GM23338 (cell line): ENCODE measurements at regions not wholly inside any gene's neighbourhood (a gene's known extent, or its start where the extent isn't known, plus 50 kb on each side); places are given as distances from the start of the nearest gene placed in this dataset.

Source experiments
- ATAC-seq: fragments of 200-7000 bp; cut with Tn5 transposase; 3 replicates; pipeline ENCODE4 v1.9.1; 2020
- DNase-seq: peaks from one replicate; pipeline ENCODE4 v3.0.0-alpha.2; 2015; ENCODE audit warnings: low spot score
- H2AFZ ChIP-seq: fragments of 200-600 bp; sonication (generic); 2 replicates; pipeline ENCODE4 v1.8.0; 2016; ENCODE audit warnings: antibody characterized with exemption, mild to moderate bottlenecking, moderate library complexity
- H3F3A ChIP-seq: fragments of 200-600 bp; sonication (generic); replicated peaks from 2 replicates; pipeline ENCODE4 v1.8.0; 2017; ENCODE audit warnings: antibody characterized with exemption, mixed run types, low read depth
- H3K27ac ChIP-seq: fragments of 200-600 bp; sonication (generic); 2 replicates; pipeline ENCODE4 v1.6.1; 2016; ENCODE audit warnings: low read depth
- H3K27me3 ChIP-seq: fragments of 200-600 bp; sonication (generic); 2 replicates; pipeline ENCODE4 v1.8.0; 2016; ENCODE audit warnings: mild to moderate bottlenecking, mixed run types, moderate library complexity; ENCODE audit not compliant: insufficient read depth
- H3K36me3 ChIP-seq: fragments of 200-600 bp; sonication (generic); 2 replicates; pipeline ENCODE4 v1.8.0; 2016; ENCODE audit warnings: mild to moderate bottlenecking; ENCODE audit not compliant: insufficient read depth
- H3K4me1 ChIP-seq: fragments of 200-600 bp; sonication (generic); 2 replicates; pipeline ENCODE4 v1.8.0; 2016; ENCODE audit warnings: mild to moderate bottlenecking, moderate library complexity; ENCODE audit not compliant: insufficient read depth
- H3K4me2 ChIP-seq: fragments of 200-600 bp; sonication (generic); 2 replicates; pipeline ENCODE4 v1.7.1; 2017; ENCODE audit warnings: mixed run types
- H3K4me3 ChIP-seq: fragments of 200-600 bp; sonication (generic); 2 replicates; pipeline ENCODE4 v1.6.1; 2016; ENCODE audit warnings: mixed run types
- H3K79me2 ChIP-seq: fragments of 200-600 bp; sonication (generic); replicated peaks from 2 replicates; pipeline ENCODE4 v1.8.0; 2017; ENCODE audit warnings: mild to moderate bottlenecking; ENCODE audit not compliant: insufficient read depth
- H3K9me2 ChIP-seq: fragments of 200-600 bp; sonication (generic); 2 replicates; pipeline ENCODE4 v1.8.0; 2017; ENCODE audit not compliant: insufficient read depth
- H4K20me1 ChIP-seq: fragments of 200-600 bp; sonication (generic); replicated peaks from 2 replicates; pipeline ENCODE4 v1.8.0; 2017; ENCODE audit warnings: mild to moderate bottlenecking; ENCODE audit not compliant: insufficient read depth
- H3K27ac Mint-ChIP-seq: 2 replicates; pipeline ENCODE4 v1.8.0; 2020; ENCODE audit warnings: inconsistent platforms, mild to moderate bottlenecking, moderate library complexity, mixed read lengths
- H3K27me3 Mint-ChIP-seq: 3 replicates; pipeline ENCODE4 v1.8.0; 2022; ENCODE audit warnings: low read depth, mild to moderate bottlenecking, moderate library complexity, mixed read lengths, inconsistent platforms; ENCODE audit not compliant: insufficient read depth, poor library complexity
- H3K36me3 Mint-ChIP-seq: 3 replicates; pipeline ENCODE4 v1.8.0; 2021; ENCODE audit warnings: low read depth, mild to moderate bottlenecking, inconsistent platforms, moderate library complexity, mixed read lengths
- H3K4me1 Mint-ChIP-seq: 3 replicates; pipeline ENCODE4 v1.8.0; 2020; ENCODE audit warnings: mild to moderate bottlenecking, inconsistent platforms, mixed read lengths
- H3K4me3 Mint-ChIP-seq: 3 replicates; pipeline ENCODE4 v1.8.0; 2021; ENCODE audit warnings: moderate library complexity, mild to moderate bottlenecking, inconsistent platforms, mixed read lengths
- H3K9me3 Mint-ChIP-seq: 3 replicates; pipeline ENCODE4 v1.8.0; 2020; ENCODE audit warnings: moderate library complexity, mild to moderate bottlenecking, inconsistent platforms, mixed read lengths
- CREB1 ChIP-seq: fragments of 250-450 bp; sonication (Bioruptor Pico); IDR thresholded peaks from 2 replicates; pipeline ENCODE4 v1.5.0; 2020; ENCODE audit warnings: low read depth, mild to moderate bottlenecking, moderate library complexity
- ETS1 ChIP-seq: IDR thresholded peaks from 2 replicates; pipeline ENCODE4 v1.6.1; 2016; ENCODE audit warnings: antibody characterized with exemption
- EZH2 ChIP-seq: fragments of 200-600 bp; sonication (generic); IDR thresholded peaks from one replicate; pipeline ENCODE4 v1.8.0; 2017; ENCODE audit warnings: antibody characterized with exemption, mild to moderate bottlenecking, low read depth; ENCODE audit not compliant: unreplicated experiment
- EZH2phosphoT487 ChIP-seq: fragments of 200-600 bp; sonication (generic); IDR thresholded peaks from one replicate; pipeline ENCODE4 v1.8.1; 2018; ENCODE audit warnings: antibody characterized with exemption; ENCODE audit not compliant: unreplicated experiment
- JUNB ChIP-seq: IDR thresholded peaks from one replicate; pipeline ENCODE4 v1.6.1; 2016; ENCODE audit warnings: antibody characterized with exemption; ENCODE audit not compliant: unreplicated experiment
- NANOG ChIP-seq: IDR thresholded peaks from 2 replicates; pipeline ENCODE4 v1.6.1; 2016; ENCODE audit warnings: antibody characterized with exemption, borderline replicate concordance
- POLR2AphosphoS5 ChIP-seq: IDR thresholded peaks from 2 replicates; pipeline ENCODE4 v1.6.1; 2016; ENCODE audit warnings: antibody characterized with exemption, low read depth
- STAT1 ChIP-seq: IDR thresholded peaks from one replicate; pipeline ENCODE4 v1.6.1; 2016; ENCODE audit warnings: antibody characterized with exemption; ENCODE audit not compliant: unreplicated experiment
- ZNF114 ChIP-seq: fragments of 250-450 bp; sonication (Bioruptor Pico); IDR thresholded peaks from 2 replicates; pipeline ENCODE4 v1.5.0; 2020; ENCODE audit warnings: mild to moderate bottlenecking, moderate library complexity
- ZNF331 ChIP-seq: fragments of 250-450 bp; sonication (Bioruptor Pico); IDR thresholded peaks from 2 replicates; pipeline ENCODE4 v1.5.0; 2020; ENCODE audit warnings: low read depth, mild to moderate bottlenecking, moderate library complexity
- TF ChIP-seq, protein P1 (sequence below): IDR thresholded peaks from one replicate; pipeline ENCODE4 v1.6.1; 2018; ENCODE audit warnings: antibody characterized with exemption; ENCODE audit not compliant: unreplicated experiment
- TF ChIP-seq, protein P2 (sequence below), 2 experiments: fragments of 200-600 bp in 1 of 2; sonication (generic) in 1 of 2; conservative IDR thresholded peaks; 2 replicates each; pipeline versions ENCODE4 v1.5.1 to v1.6.1; 2016 to 2017; ENCODE audit warnings: antibody characterized with exemption in 2 of 2, low read depth in 2 of 2, mild to moderate bottlenecking in 2 of 2, moderate library complexity in 1 of 2
- TF ChIP-seq, protein P3 (sequence below): fragments of 250-450 bp; sonication (Bioruptor Pico); IDR thresholded peaks from 2 replicates; pipeline ENCODE4 v1.5.0; 2020; ENCODE audit warnings: mild to moderate bottlenecking, moderate library complexity

GRCh38 chr12:30191696-30192455, 408.1 kb upstream of the TMTC1 start:
- peaks cover 12% of the 10 kb centered on the region; the same call in 2 of the 3 replicates for H3K4me1 Mint-ChIP-seq
- no peak overlapping the region for H3K4me2 ChIP-seq
- ATAC-seq (no peak), DNase-seq (no peak)
- no peaks in the 10 kb centered on the region for H3K27me3 ChIP-seq
- H3K79me2 ChIP-seq: no peaks in the 10 kb centered on the region
- H3K27ac ChIP-seq: no peak overlapping the region
- peaks cover 6% of the 10 kb centered on the region; the same call in 1 of the 2 replicates for H3K4me1 ChIP-seq
- no peaks in the 10 kb centered on the region for H3K27me3 Mint-ChIP-seq
- H3F3A ChIP-seq: no peaks in the 10 kb centered on the region
- no peaks in the 10 kb centered on the region for H3K9me3 Mint-ChIP-seq
- H3K27ac Mint-ChIP-seq: no peak overlapping the region
- TF ChIP-seq, protein P1, sequence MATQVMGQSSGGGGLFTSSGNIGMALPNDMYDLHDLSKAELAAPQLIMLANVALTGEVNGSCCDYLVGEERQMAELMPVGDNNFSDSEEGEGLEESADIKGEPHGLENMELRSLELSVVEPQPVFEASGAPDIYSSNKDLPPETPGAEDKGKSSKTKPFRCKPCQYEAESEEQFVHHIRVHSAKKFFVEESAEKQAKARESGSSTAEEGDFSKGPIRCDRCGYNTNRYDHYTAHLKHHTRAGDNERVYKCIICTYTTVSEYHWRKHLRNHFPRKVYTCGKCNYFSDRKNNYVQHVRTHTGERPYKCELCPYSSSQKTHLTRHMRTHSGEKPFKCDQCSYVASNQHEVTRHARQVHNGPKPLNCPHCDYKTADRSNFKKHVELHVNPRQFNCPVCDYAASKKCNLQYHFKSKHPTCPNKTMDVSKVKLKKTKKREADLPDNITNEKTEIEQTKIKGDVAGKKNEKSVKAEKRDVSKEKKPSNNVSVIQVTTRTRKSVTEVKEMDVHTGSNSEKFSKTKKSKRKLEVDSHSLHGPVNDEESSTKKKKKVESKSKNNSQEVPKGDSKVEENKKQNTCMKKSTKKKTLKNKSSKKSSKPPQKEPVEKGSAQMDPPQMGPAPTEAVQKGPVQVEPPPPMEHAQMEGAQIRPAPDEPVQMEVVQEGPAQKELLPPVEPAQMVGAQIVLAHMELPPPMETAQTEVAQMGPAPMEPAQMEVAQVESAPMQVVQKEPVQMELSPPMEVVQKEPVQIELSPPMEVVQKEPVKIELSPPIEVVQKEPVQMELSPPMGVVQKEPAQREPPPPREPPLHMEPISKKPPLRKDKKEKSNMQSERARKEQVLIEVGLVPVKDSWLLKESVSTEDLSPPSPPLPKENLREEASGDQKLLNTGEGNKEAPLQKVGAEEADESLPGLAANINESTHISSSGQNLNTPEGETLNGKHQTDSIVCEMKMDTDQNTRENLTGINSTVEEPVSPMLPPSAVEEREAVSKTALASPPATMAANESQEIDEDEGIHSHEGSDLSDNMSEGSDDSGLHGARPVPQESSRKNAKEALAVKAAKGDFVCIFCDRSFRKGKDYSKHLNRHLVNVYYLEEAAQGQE: no peak
- TF ChIP-seq ETS1: no peak
- TF ChIP-seq EZH2: no peak
- no peak for TF ChIP-seq POLR2AphosphoS5
- no peak for TF ChIP-seq NANOG
- TF ChIP-seq, protein P2, sequence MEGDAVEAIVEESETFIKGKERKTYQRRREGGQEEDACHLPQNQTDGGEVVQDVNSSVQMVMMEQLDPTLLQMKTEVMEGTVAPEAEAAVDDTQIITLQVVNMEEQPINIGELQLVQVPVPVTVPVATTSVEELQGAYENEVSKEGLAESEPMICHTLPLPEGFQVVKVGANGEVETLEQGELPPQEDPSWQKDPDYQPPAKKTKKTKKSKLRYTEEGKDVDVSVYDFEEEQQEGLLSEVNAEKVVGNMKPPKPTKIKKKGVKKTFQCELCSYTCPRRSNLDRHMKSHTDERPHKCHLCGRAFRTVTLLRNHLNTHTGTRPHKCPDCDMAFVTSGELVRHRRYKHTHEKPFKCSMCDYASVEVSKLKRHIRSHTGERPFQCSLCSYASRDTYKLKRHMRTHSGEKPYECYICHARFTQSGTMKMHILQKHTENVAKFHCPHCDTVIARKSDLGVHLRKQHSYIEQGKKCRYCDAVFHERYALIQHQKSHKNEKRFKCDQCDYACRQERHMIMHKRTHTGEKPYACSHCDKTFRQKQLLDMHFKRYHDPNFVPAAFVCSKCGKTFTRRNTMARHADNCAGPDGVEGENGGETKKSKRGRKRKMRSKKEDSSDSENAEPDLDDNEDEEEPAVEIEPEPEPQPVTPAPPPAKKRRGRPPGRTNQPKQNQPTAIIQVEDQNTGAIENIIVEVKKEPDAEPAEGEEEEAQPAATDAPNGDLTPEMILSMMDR (conservative IDR thresholded peaks at IDR 0.05; ENCODE audit: low read depth in 2 of 2): no peak
- no peak for TF ChIP-seq CREB1 (CRISPR knock-in tag)
- TF ChIP-seq ZNF331 (CRISPR knock-in tag): no peak
- TF ChIP-seq EZH2phosphoT487: no peak
- TF ChIP-seq, protein P3, sequence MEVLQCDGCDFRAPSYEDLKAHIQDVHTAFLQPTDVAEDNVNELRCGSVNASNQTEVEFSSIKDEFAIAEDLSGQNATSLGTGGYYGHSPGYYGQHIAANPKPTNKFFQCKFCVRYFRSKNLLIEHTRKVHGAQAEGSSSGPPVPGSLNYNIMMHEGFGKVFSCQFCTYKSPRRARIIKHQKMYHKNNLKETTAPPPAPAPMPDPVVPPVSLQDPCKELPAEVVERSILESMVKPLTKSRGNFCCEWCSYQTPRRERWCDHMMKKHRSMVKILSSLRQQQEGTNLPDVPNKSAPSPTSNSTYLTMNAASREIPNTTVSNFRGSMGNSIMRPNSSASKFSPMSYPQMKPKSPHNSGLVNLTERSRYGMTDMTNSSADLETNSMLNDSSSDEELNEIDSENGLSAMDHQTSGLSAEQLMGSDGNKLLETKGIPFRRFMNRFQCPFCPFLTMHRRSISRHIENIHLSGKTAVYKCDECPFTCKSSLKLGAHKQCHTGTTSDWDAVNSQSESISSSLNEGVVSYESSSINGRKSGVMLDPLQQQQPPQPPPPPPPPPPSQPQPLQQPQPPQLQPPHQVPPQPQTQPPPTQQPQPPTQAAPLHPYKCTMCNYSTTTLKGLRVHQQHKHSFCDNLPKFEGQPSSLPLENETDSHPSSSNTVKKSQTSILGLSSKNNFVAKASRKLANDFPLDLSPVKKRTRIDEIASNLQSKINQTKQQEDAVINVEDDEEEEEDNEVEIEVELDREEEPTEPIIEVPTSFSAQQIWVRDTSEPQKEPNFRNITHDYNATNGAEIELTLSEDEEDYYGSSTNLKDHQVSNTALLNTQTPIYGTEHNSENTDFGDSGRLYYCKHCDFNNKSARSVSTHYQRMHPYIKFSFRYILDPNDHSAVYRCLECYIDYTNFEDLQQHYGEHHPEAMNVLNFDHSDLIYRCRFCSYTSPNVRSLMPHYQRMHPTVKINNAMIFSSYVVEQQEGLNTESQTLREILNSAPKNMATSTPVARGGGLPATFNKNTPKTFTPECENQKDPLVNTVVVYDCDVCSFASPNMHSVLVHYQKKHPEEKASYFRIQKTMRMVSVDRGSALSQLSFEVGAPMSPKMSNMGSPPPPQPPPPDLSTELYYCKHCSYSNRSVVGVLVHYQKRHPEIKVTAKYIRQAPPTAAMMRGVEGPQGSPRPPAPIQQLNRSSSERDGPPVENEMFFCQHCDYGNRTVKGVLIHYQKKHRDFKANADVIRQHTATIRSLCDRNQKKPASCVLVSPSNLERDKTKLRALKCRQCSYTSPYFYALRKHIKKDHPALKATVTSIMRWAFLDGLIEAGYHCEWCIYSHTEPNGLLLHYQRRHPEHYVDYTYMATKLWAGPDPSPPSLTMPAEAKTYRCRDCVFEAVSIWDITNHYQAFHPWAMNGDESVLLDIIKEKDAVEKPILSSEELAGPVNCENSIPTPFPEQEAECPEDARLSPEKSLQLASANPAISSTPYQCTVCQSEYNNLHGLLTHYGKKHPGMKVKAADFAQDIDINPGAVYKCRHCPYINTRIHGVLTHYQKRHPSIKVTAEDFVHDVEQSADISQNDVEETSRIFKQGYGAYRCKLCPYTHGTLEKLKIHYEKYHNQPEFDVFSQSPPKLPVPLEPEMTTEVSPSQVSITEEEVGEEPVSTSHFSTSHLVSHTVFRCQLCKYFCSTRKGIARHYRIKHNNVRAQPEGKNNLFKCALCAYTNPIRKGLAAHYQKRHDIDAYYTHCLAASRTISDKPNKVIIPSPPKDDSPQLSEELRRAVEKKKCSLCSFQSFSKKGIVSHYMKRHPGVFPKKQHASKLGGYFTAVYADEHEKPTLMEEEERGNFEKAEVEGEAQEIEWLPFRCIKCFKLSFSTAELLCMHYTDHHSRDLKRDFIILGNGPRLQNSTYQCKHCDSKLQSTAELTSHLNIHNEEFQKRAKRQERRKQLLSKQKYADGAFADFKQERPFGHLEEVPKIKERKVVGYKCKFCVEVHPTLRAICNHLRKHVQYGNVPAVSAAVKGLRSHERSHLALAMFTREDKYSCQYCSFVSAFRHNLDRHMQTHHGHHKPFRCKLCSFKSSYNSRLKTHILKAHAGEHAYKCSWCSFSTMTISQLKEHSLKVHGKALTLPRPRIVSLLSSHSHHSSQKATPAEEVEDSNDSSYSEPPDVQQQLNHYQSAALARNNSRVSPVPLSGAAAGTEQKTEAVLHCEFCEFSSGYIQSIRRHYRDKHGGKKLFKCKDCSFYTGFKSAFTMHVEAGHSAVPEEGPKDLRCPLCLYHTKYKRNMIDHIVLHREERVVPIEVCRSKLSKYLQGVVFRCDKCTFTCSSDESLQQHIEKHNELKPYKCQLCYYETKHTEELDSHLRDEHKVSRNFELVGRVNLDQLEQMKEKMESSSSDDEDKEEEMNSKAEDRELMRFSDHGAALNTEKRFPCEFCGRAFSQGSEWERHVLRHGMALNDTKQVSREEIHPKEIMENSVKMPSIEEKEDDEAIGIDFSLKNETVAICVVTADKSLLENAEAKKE (CRISPR knock-in tag): no peak
- no peak for TF ChIP-seq ZNF114 (CRISPR knock-in tag)
- no peak for TF ChIP-seq JUNB
- TF ChIP-seq STAT1: no peak
- H3K36me3 Mint-ChIP-seq: no peaks in the 10 kb centered on the region
- H3K36me3 ChIP-seq: no peaks in the 10 kb centered on the region
- no peaks in the 10 kb centered on the region for H3K9me2 ChIP-seq
- no peak overlapping the region for H3K4me3 Mint-ChIP-seq
- H4K20me1 ChIP-seq: no peaks in the 10 kb centered on the region
- no peak overlapping the region; the same call in 1 of the 2 replicates for H2AFZ ChIP-seq
- no peak overlapping the region for H3K4me3 ChIP-seq
